H1 (cell line): ENCODE measurements at regions not wholly inside any gene's neighbourhood (a gene's known extent, or its start where the extent isn't known, plus 50 kb on each side); places are given as distances from the start of the nearest gene placed in this dataset.

Experiments used
- CTCF ChIA-PET: fragments of 300-600 bp; sonication (Branson Sonifier 250); formaldehyde crosslinking; loops from one replicate; lab custom pipeline; 2021; ENCODE audit not compliant: partially characterized antibody; lab: Charles Lee
- POLR2A ChIA-PET: fragments of 300-600 bp; sonication (Branson Sonifier 250); formaldehyde crosslinking; loops from one replicate; lab custom pipeline; 2021; ENCODE audit warnings: inconsistent platforms; ENCODE audit not compliant: partially characterized antibody; lab: Charles Lee
- DNase-seq, 2 experiments: peaks; one replicate each; pipeline versions ENCODE4 v3.0.0 to v3.0.0-alpha.2; 2010 to 2022; ENCODE audit warnings: low spot score in 2 of 2, low read depth in 1 of 2, mixed read lengths in 1 of 2
- FAIRE-seq: peaks from 2 replicates; lab custom pipeline; 2011; peaks lifted over from hg19 to GRCh38; lab: Jason Lieb, UNC
- H2AFZ ChIP-seq: 2 replicates; pipeline ENCODE4 v1.8.1; 2012; ENCODE audit warnings: low read length, inconsistent platforms
- H2AK5ac ChIP-seq: 2 replicates; pipeline ENCODE4 v1.6.1; 2013; ENCODE audit warnings: low read depth, low read length
- H2BK120ac ChIP-seq: replicated peaks from 2 replicates; pipeline ENCODE3; 2013; ENCODE audit warnings: low read depth, low read length, inconsistent platforms
- H2BK12ac ChIP-seq: 2 replicates; pipeline ENCODE4 v1.6.1; 2013; ENCODE audit warnings: low read depth, low read length
- H2BK15ac ChIP-seq: 2 replicates; pipeline ENCODE4 v1.6.1; 2013; ENCODE audit warnings: low read length
- H2BK20ac ChIP-seq: 2 replicates; pipeline ENCODE4 v1.6.1; 2013; ENCODE audit warnings: low read length
- H2BK5ac ChIP-seq: 2 replicates; pipeline ENCODE4 v1.6.1; 2013; ENCODE audit warnings: low read depth, low read length
- H3K14ac ChIP-seq: 2 replicates; pipeline ENCODE4 v1.6.1; 2013; ENCODE audit warnings: inconsistent platforms; ENCODE audit not compliant: insufficient read length
- H3K18ac ChIP-seq: 2 replicates; pipeline ENCODE4 v1.6.1; 2013; ENCODE audit warnings: low read length; ENCODE audit errors: extremely low read depth
- H3K23ac ChIP-seq: 2 replicates; pipeline ENCODE4 v1.6.1; 2013; ENCODE audit warnings: inconsistent platforms; ENCODE audit not compliant: insufficient read length
- H3K23me2 ChIP-seq: 2 replicates; pipeline ENCODE4 v1.6.1; 2013; ENCODE audit warnings: low read depth, low read length
- H3K27ac ChIP-seq: 2 replicates; pipeline ENCODE4 v1.6.1; 2011; ENCODE audit warnings: low read depth, low read length, inconsistent platforms
- H3K27me3 ChIP-seq, 4 experiments: replicated peaks in 1 of 4; 1 replicate in 1 of 4; 2 replicates in 3 of 4; pipeline versions ENCODE4 v1.6.1 to v1.8.1; 2011 to 2013; ENCODE audit warnings: low read length in 3 of 4, mild to moderate bottlenecking in 3 of 4, inconsistent platforms in 2 of 4, mixed read lengths in 2 of 4, moderate library complexity in 1 of 4; ENCODE audit not compliant: control insufficient read depth in 3 of 4, insufficient read depth in 3 of 4; ENCODE audit errors: extremely low read depth in 1 of 4
- H3K36me3 ChIP-seq, 4 experiments: 2 replicates each; pipeline versions ENCODE4 v1.6.1 to v1.8.1; 2011 to 2013; ENCODE audit warnings: mild to moderate bottlenecking in 4 of 4, low read length in 3 of 4, moderate library complexity in 2 of 4, control low read depth in 1 of 4, inconsistent platforms in 1 of 4; ENCODE audit not compliant: insufficient read depth in 4 of 4, control insufficient read depth in 2 of 4
- H3K4ac ChIP-seq: replicated peaks from 2 replicates; pipeline ENCODE3; 2013; ENCODE audit warnings: low read length, low read depth, mixed read lengths, inconsistent platforms; ENCODE audit not compliant: insufficient read length
- H3K4me1 ChIP-seq, 4 experiments: replicated peaks in 1 of 4; 1 replicate in 1 of 4; 2 replicates in 3 of 4; pipeline versions ENCODE4 v1.6.1 to v1.8.1; 2011 to 2013; ENCODE audit warnings: low read length in 3 of 4, inconsistent platforms in 2 of 4, mixed read lengths in 1 of 4; ENCODE audit not compliant: insufficient read depth in 4 of 4, control insufficient read depth in 3 of 4
- H3K4me2 ChIP-seq, 2 experiments: 2 replicates each; pipeline versions ENCODE4 v1.6.1 to v1.8.1; 2011 to 2013; ENCODE audit warnings: low read depth in 2 of 2, low read length in 2 of 2, control low read depth in 1 of 2, inconsistent platforms in 1 of 2, mild to moderate bottlenecking in 1 of 2; ENCODE audit not compliant: insufficient read depth in 1 of 2
- H3K4me3 ChIP-seq, 4 experiments: fragments of 200-600, 300-600 bp in 1 of 4; sonication (generic), shearing (Covaris generic), sonication (Bioruptor Twin) in 1 of 4; 2 replicates each; pipeline versions ENCODE4 v1.5.1 to v1.8.1; 2011 to 2016; ENCODE audit warnings: low read length in 4 of 4, low read depth in 3 of 4, control low read depth in 2 of 4, inconsistent platforms in 2 of 4, mild to moderate bottlenecking in 2 of 4, mixed read lengths in 1 of 4, moderate library complexity in 1 of 4; ENCODE audit not compliant: insufficient read depth in 2 of 4; ENCODE audit errors: extremely low read depth in 1 of 4
- H3K56ac ChIP-seq: replicated peaks from 2 replicates; pipeline ENCODE3; 2013; ENCODE audit warnings: low read depth, mild to moderate bottlenecking, mixed read lengths, low read length, inconsistent platforms; ENCODE audit not compliant: insufficient read length
- H3K79me1 ChIP-seq: 2 replicates; pipeline ENCODE4 v1.6.1; 2013; ENCODE audit warnings: low read depth, low read length, control low read depth
- H3K79me2 ChIP-seq, 2 experiments: 2 replicates each; pipeline versions ENCODE4 v1.6.1 to v1.8.1; 2012 to 2013; ENCODE audit warnings: low read length in 2 of 2, mild to moderate bottlenecking in 2 of 2, inconsistent platforms in 1 of 2; ENCODE audit not compliant: insufficient read depth in 2 of 2, control insufficient read depth in 1 of 2
- H3K9ac ChIP-seq, 4 experiments: replicated peaks in 1 of 4; 1 replicate in 1 of 4; 2 replicates in 3 of 4; pipeline versions ENCODE4 v1.6.1 to v1.8.1; 2011 to 2013; ENCODE audit warnings: low read depth in 3 of 4, low read length in 3 of 4, control low read depth in 2 of 4, mild to moderate bottlenecking in 2 of 4, moderate library complexity in 2 of 4, inconsistent platforms in 1 of 4; ENCODE audit errors: extremely low read depth in 1 of 4
- H3K9me3 ChIP-seq, 2 experiments: 2 replicates each; pipeline versions ENCODE4 v1.6.1 to v1.8.1; 2012 to 2013; ENCODE audit warnings: mild to moderate bottlenecking in 2 of 2, moderate library complexity in 2 of 2, control low read depth in 1 of 2, inconsistent platforms in 1 of 2, low read depth in 1 of 2, low read length in 1 of 2, mixed read lengths in 1 of 2; ENCODE audit not compliant: insufficient read depth in 2 of 2
- H4K20me1 ChIP-seq, 2 experiments: replicated peaks in 1 of 2; 2 replicates each; pipeline versions ENCODE3 to v1.8.1; 2011 to 2013; ENCODE audit warnings: inconsistent platforms in 2 of 2, low read length in 2 of 2, mild to moderate bottlenecking in 1 of 2; ENCODE audit not compliant: insufficient read depth in 2 of 2, control insufficient read depth in 1 of 2
- H4K5ac ChIP-seq: 2 replicates; pipeline ENCODE4 v1.6.1; 2013; ENCODE audit warnings: low read length, low read depth, mixed read lengths, inconsistent platforms; ENCODE audit not compliant: insufficient read length
- H4K8ac ChIP-seq: 2 replicates; pipeline ENCODE4 v1.8.0; 2013; ENCODE audit warnings: mild to moderate bottlenecking, moderate library complexity, low read length, inconsistent platforms; ENCODE audit not compliant: insufficient read depth; ENCODE audit errors: extremely low read depth
- H4K91ac ChIP-seq: replicated peaks from 2 replicates; pipeline ENCODE3; 2013; ENCODE audit warnings: low read length, mixed read lengths, inconsistent platforms; ENCODE audit not compliant: insufficient read length
- ASH2L ChIP-seq: fragments of 200-600, 300-600 bp; sonication (generic); IDR thresholded peaks from one replicate; pipeline ENCODE4 v1.7.1; 2017; ENCODE audit warnings: low read length
- BACH1 ChIP-seq: IDR thresholded peaks from 2 replicates; pipeline ENCODE4 v1.6.1; 2012; ENCODE audit warnings: low read length, improper control_type of control experiment
- BRCA1 ChIP-seq: IDR thresholded peaks from 2 replicates; pipeline ENCODE4 v1.6.1; 2012; ENCODE audit warnings: low read depth, low read length, improper control_type of control experiment
- CHD2 ChIP-seq: IDR thresholded peaks from 2 replicates; pipeline ENCODE4 v1.6.1; 2012; ENCODE audit warnings: low read length, improper control_type of control experiment
- EZH2 ChIP-seq: fragments of 200-600 bp; sonication (generic); IDR thresholded peaks from 2 replicates; pipeline ENCODE4 v1.7.1; 2012; ENCODE audit warnings: low read depth, mild to moderate bottlenecking, moderate library complexity, low read length, inconsistent platforms; ENCODE audit not compliant: severe bottlenecking
- GTF2F1 ChIP-seq: IDR thresholded peaks from 2 replicates; pipeline ENCODE4 v1.6.1; 2012; ENCODE audit warnings: low read depth, low read length, improper control_type of control experiment, borderline replicate concordance
- JUN ChIP-seq: IDR thresholded peaks from 2 replicates; pipeline ENCODE4 v1.6.1; 2011; ENCODE audit warnings: low read depth, mild to moderate bottlenecking, improper control_type of control experiment, low read length
- NANOG ChIP-seq: IDR thresholded peaks from 2 replicates; pipeline ENCODE4 v1.6.1; 2011; ENCODE audit warnings: low read length, low read depth, mild to moderate bottlenecking, inconsistent platforms; ENCODE audit not compliant: insufficient read depth, poor library complexity, severe bottlenecking
- POU5F1 ChIP-seq: IDR thresholded peaks from 2 replicates; pipeline ENCODE4 v1.6.1; 2011; ENCODE audit warnings: low read depth, mild to moderate bottlenecking, low read length, moderate library complexity
- RAD21 ChIP-seq, 2 experiments: IDR thresholded peaks in 1 of 2; conservative IDR thresholded peaks in 1 of 2; 2 replicates each; pipeline ENCODE4 v1.6.1; 2011; ENCODE audit warnings: low read depth in 2 of 2, low read length in 2 of 2, improper control_type of control experiment in 1 of 2, inconsistent platforms in 1 of 2, mild to moderate bottlenecking in 1 of 2, moderate library complexity in 1 of 2
- RBBP5 ChIP-seq: IDR thresholded peaks from 2 replicates; pipeline ENCODE4 v1.7.1; 2012; ENCODE audit warnings: low read depth, mild to moderate bottlenecking, inconsistent platforms, low read length, moderate library complexity, borderline replicate concordance
- SP4 ChIP-seq: IDR thresholded peaks from 2 replicates; pipeline ENCODE4 v1.6.1; 2012; ENCODE audit warnings: low read length, inconsistent platforms
- SUZ12 ChIP-seq: fragments of 200-600 bp; sonication (generic); IDR thresholded peaks from 2 replicates; pipeline ENCODE4 v1.6.1; 2012; ENCODE audit warnings: mild to moderate bottlenecking, inconsistent platforms, low read length, moderate library complexity, mixed read lengths
- TAF7 ChIP-seq: optimal IDR thresholded peaks from 2 replicates; pipeline ENCODE3; 2011; ENCODE audit warnings: low read depth, mild to moderate bottlenecking, inconsistent platforms, low read length, moderate library complexity, borderline replicate concordance
- TCF12 ChIP-seq: IDR thresholded peaks from 2 replicates; pipeline ENCODE4 v1.6.1; 2011; ENCODE audit warnings: low read depth, mild to moderate bottlenecking, low read length
- WGBS, 2 experiments: shearing (Covaris generic) in 1 of 2; methylation state at CpG; one replicate each; pipeline versions ENCODE4 v1.1.6 to v1.1.7; 2013 to 2015; ENCODE audit warnings: low lambda C conversion rate in 2 of 2, mixed read lengths in 2 of 2, inconsistent platforms in 1 of 2, low coverage in 1 of 2, missing lambda C conversion rate in 1 of 2; ENCODE audit not compliant: insufficient replicate concordance in 2 of 2, insufficient coverage in 1 of 2, insufficient read length in 1 of 2; ENCODE audit errors: extremely low coverage in 1 of 2, missing lambda C conversion rate in 1 of 2; 5-methylcytosine and 5-hydroxymethylcytosine counted together
- TF ChIP-seq, protein P1 (sequence below): IDR thresholded peaks from 2 replicates; pipeline ENCODE4 v1.6.1; 2012; ENCODE audit warnings: inconsistent platforms

DNA sequence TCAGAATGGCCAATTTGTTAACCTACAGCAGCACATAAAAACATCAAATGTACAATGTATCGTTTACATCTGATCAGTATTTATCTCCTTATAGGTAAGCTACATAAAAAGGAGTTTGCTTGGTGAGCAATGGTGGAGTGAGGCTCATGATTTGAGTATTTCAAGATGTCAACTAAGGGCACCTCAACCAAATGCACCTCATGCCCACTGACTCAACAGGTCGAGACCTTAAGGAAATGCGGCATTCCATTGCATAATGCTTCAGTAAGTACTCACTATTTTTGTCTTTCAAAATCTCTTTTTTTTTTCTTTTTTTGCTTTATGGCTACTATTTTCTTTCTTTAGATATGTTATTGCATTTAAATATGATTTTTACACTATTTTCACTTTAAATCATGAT is 181.0 kb upstream of the TLL1 start:
- H3K4ac ChIP-seq = no peak overlapping the region
- H2BK120ac ChIP-seq = no peak overlapping the region
- no peaks in the 10 kb centered on the region for H3K9me3 ChIP-seq
- ChIA-PET CTCF (interaction anchor here (2.3 kb wide), 1 partner anchor 9 kb away, joined by 9 read pairs; no protein-coding TSS in a partner anchor), POLR2A (no interaction called here)
- no peaks in the 10 kb centered on the region for H3K36me3 ChIP-seq
- H2BK12ac ChIP-seq = no peak overlapping the region
- H3K56ac ChIP-seq = no peak overlapping the region
- no peak overlapping the region for H3K23ac ChIP-seq
- H3K4me3 ChIP-seq = no peak overlapping the region
- no peak overlapping the region for H4K91ac ChIP-seq
- no peak overlapping the region for H2AFZ ChIP-seq
- no peak overlapping the region for H3K4me2 ChIP-seq
- H2BK15ac ChIP-seq = no peak overlapping the region
- no peaks in the 10 kb centered on the region for H4K20me1 ChIP-seq
- no peak for DNase-seq
- WGBS, 2 experiments = 91% methylated on average over 3 of the region's 3 CpGs; no CpG with 5 or more reads in 1 of the 2 experiments
- no peak for FAIRE-seq
- H3K9ac ChIP-seq = no peak overlapping the region
- no peak overlapping the region for H2BK20ac ChIP-seq
- H3K79me1 ChIP-seq = no peaks in the 10 kb centered on the region
- no peaks in the 10 kb centered on the region for H3K23me2 ChIP-seq
- no peak overlapping the region for H3K27ac ChIP-seq
- no peak overlapping the region for H2BK5ac ChIP-seq
- no peak overlapping the region for H3K18ac ChIP-seq
- H3K27me3 ChIP-seq = no peaks in the 10 kb centered on the region
- H4K8ac ChIP-seq = no peak overlapping the region
- H4K5ac ChIP-seq = no peak overlapping the region
- H3K79me2 ChIP-seq = no peaks in the 10 kb centered on the region
- no peak overlapping the region for H2AK5ac ChIP-seq
- no peak overlapping the region for H3K14ac ChIP-seq
- H3K4me1 ChIP-seq = no peaks in the 10 kb centered on the region
- TF ChIP-seq EZH2 (no peak), SP4 (no peak), CHD2 (no peak), BRCA1 (no peak), JUN (no peak), BACH1 (no peak), GTF2F1 (no peak), RAD21 (IDR thresholded peaks at IDR 0.05 in 1 of 2, conservative IDR thresholded peaks at IDR 0.05 in 1 of 2; ENCODE audit: low read depth in 2 of 2, low read length in 2 of 2) (no peak), RBBP5 (no peak), POU5F1 (no peak), NANOG (no peak), SUZ12 (no peak), TCF12 (no peak), ASH2L (no peak), TAF7 (no peak)
- TF ChIP-seq, protein P1, sequence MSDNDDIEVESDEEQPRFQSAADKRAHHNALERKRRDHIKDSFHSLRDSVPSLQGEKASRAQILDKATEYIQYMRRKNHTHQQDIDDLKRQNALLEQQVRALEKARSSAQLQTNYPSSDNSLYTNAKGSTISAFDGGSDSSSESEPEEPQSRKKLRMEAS = no peak
